ENCODE measurements at regions not wholly inside any gene's neighbourhood (a gene's known extent, or its start where the extent isn't known, plus 50 kb on each side); places are given as distances from the start of the nearest gene placed in this dataset.

DNA sequence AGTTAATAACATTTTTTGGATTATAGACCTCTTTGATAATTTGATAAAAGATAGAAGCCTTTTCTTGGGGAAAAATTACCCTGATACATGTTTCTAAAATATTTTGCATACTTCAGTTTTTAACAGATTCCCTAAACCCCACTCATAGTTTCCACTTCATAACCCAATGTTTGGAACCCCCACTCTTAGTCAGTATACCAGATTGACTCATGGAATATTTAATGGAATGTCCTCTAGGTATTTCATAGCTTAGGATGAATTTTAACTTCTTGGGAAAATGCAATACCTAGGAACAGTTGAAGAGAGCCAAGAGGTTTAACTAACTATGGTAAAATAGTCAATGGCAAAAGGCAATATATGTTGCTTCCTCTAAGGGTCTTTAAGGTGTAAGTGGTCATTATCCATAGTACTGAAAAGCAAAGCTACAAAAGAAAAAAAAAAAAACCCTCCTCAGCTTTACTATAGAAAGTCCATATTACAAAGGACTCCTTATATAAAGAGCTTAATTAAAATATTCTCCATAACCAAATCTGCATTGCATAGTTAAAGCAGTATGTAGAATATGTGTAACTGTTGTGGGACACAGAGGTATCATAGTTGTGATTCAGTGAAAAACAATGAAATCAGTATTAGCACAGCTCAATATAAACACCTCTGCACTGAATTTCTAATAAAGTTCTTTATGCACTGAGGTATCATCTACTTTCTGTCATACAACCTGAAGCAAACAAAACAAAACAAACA, 159.9 kb downstream of the PCDH7 start:
- Mint-ChIP-seq H3K27ac (no peak overlapping the region), H3K36me3 (ENCODE audit: low read depth) (peaks cover 2% of the 10 kb centered on the region), H3K9me3 (peaks cover 2% of the 10 kb centered on the region), H3K4me1 (peaks cover 9% of the 10 kb centered on the region), H3K4me3 (no peak overlapping the region), H3K27me3 (ENCODE audit: low read depth) (peaks cover 3% of the 10 kb centered on the region)
- TF ChIP-seq, protein P1, sequence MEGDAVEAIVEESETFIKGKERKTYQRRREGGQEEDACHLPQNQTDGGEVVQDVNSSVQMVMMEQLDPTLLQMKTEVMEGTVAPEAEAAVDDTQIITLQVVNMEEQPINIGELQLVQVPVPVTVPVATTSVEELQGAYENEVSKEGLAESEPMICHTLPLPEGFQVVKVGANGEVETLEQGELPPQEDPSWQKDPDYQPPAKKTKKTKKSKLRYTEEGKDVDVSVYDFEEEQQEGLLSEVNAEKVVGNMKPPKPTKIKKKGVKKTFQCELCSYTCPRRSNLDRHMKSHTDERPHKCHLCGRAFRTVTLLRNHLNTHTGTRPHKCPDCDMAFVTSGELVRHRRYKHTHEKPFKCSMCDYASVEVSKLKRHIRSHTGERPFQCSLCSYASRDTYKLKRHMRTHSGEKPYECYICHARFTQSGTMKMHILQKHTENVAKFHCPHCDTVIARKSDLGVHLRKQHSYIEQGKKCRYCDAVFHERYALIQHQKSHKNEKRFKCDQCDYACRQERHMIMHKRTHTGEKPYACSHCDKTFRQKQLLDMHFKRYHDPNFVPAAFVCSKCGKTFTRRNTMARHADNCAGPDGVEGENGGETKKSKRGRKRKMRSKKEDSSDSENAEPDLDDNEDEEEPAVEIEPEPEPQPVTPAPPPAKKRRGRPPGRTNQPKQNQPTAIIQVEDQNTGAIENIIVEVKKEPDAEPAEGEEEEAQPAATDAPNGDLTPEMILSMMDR (IDR thresholded peaks at IDR 0.05; ENCODE audit: unreplicated experiment in 3 of 3): no peak

DNA sequence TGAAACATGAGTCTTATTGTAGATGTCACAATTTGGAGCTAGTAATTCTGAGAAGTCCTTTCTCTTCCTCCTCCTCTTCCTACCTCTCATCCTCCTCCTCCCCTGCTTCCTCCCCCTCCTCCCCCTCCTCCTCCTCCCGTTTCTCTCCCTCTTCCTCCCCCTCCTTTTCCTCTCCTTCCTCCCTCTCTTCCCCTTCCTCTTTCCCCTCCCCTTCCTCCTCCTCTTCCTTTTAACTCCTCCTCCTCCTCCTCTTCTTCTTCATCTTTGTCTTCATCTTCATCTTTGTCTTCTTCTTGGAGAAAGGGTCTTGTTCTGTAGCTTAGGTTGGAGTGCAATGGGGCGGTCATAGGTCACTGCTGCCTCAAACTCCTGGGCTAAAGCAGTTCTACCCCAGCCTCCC, 161.8 kb downstream of the PCDH7 start:
- no peaks in the 10 kb centered on the region for H3K36me3 Mint-ChIP-seq (ENCODE audit: low read depth)
- TF ChIP-seq, protein P1 (IDR thresholded peaks at IDR 0.05; ENCODE audit: unreplicated experiment in 3 of 3): no peak
- peaks cover 4% of the 10 kb centered on the region for H3K9me3 Mint-ChIP-seq
- H3K4me3 Mint-ChIP-seq: no peak overlapping the region
- no peaks in the 10 kb centered on the region for H3K27me3 Mint-ChIP-seq (ENCODE audit: low read depth)
- no peak overlapping the region for H3K27ac Mint-ChIP-seq
- H3K4me1 Mint-ChIP-seq: no peaks in the 10 kb centered on the region

DNA sequence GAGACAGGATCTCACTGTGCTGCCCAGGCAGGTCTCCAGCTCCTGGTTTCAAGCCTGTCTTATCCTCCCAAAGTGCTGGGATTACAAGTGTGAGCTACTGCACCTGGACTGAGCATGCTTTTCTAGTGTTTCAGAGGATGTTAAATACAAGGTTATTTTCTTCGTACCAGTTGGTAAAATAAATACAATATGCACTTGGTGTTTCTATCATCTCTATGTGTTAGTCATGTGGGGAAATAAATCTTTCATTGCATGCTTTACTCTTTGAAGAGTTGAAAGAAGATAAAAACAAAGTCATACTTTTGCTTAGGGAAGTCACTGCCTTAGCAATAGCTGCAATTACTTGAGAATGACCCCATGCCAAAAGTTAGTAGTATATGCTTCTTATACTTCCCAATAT, 162.3 kb downstream of the PCDH7 start:
- Mint-ChIP-seq H3K4me1 (no peaks in the 10 kb centered on the region), H3K27ac (no peak overlapping the region), H3K4me3 (no peak overlapping the region), H3K9me3 (peaks cover 4% of the 10 kb centered on the region), H3K27me3 (ENCODE audit: low read depth) (no peaks in the 10 kb centered on the region), H3K36me3 (ENCODE audit: low read depth) (no peaks in the 10 kb centered on the region)
- TF ChIP-seq, protein P1 (IDR thresholded peaks at IDR 0.05; ENCODE audit: unreplicated experiment in 3 of 3): no peak

DNA sequence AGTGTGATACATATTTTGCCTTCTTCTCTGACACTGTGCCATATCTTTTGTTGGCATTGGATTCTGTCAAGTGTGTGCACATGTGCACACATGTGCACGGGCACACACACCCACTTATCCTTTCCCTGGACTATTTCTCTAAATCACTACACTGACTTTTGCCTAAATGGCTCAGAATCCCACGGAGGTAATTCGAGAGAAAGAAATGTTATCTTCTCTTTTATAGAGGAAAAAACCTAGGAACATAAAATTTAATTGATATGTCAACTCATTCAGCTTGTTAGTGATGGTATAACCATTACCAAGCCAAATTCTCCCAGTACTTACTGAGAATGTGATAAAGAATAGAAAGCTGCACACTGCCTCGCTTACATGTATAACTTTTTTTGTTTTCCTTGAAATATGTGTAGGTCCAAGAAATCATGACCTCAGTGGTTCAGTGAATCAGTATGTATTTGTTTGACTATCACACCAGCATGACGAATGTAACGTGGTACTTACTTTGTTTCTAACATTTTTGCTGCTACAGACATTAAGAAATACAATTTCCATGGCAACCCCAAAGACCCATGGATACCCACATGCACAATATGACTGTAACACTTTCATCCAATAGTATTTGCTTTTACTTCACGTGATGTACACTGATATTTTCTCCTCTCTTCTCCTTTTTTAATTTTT, 163.0 kb downstream of the PCDH7 start:
- TF ChIP-seq, protein P1 (IDR thresholded peaks at IDR 0.05; ENCODE audit: unreplicated experiment in 3 of 3): no peak

DNA sequence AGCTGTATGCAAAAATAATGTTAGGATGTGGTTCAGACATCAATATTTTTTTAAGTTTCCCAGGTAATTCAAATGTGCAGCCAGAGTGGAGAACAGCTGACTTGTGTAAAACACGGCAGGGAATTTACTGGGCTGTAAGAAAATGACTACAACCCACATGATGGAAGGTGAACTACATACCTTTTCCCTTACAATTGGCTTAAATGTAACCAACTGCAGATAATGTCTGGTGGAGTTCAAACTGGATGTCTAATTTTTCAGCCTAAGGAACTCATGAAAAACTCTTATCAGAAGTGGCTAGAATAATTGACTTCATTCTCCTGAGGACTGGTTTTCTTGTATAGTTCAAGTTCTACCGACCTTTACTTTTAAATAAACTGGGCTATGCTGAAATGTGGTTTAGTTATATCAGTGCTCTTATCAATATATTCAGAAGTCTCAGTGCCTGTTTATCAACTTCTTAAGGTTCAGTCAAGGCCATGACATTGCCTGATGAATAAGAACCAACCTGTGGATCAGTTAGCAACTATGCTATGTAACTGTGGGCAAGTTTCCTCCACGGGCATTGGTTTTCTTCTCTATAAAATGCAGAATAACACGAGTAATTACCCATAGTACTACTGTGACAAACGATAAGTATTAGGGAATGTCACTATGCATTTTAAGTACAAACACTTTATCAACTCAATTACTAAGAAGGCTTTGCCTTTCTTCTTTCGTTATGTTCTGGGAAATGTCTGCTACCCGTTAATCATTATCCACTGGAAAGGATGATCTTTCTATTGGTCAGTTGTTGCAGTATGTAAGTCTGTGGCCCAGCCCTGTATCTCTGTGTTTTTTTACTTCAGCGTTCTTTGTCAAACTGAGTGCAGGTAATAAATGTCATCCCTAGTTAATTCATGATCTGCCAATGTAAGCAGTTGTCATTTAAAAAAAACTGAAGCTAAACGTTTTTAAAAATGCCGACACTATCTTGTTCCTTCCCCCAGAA, 181.6 kb downstream of the PCDH7 start:
- H3K4me1 Mint-ChIP-seq: no peaks in the 10 kb centered on the region
- H3K27ac Mint-ChIP-seq: peak overlapping the region in 1 of 3 experiments; percentile 37
- peaks cover 5% of the 10 kb centered on the region for H3K36me3 Mint-ChIP-seq (ENCODE audit: low read depth)
- TF ChIP-seq, protein P1 (IDR thresholded peaks at IDR 0.05; ENCODE audit: unreplicated experiment in 3 of 3): no peak
- no peaks in the 10 kb centered on the region for H3K27me3 Mint-ChIP-seq (ENCODE audit: low read depth)
- no peak overlapping the region for H3K4me3 Mint-ChIP-seq
- no peaks in the 10 kb centered on the region for H3K9me3 Mint-ChIP-seq

More for the DNA sequence above, 163.0 kb downstream of the PCDH7 start:
- no peaks in the 10 kb centered on the region for H3K36me3 Mint-ChIP-seq (ENCODE audit: low read depth)
- H3K4me1 Mint-ChIP-seq: no peaks in the 10 kb centered on the region
- H3K4me3 Mint-ChIP-seq: no peak overlapping the region
- no peaks in the 10 kb centered on the region for H3K27me3 Mint-ChIP-seq (ENCODE audit: low read depth)
- peaks cover 4% of the 10 kb centered on the region for H3K9me3 Mint-ChIP-seq
- H3K27ac Mint-ChIP-seq: no peak overlapping the region

Measured in nephron (organoid).